Stimulated activated CD4-positive, alpha-beta T cell treated with anti-CD3 and anti-CD28 coated beads, Interleukin-15, amount 100 ng/mL, for 48 hours (primary cell): ENCODE measurements at regions not wholly inside any gene's neighbourhood (a gene's known extent, or its start where the extent isn't known, plus 50 kb on each side); places are given as distances from the start of the nearest gene placed in this dataset.
"Not testable (repeated sequence)": the region's sequence is repeated elsewhere in the genome, so short reads cannot be mapped to it uniquely, and the experiment has no call there.

ENCODE experiments used
- DNase-seq, 2 donors: peaks; one replicate each; pipeline ENCODE4 v3.0.0-alpha.2; 2020; ENCODE audit warnings: low read depth in 2 of 2

DNA sequence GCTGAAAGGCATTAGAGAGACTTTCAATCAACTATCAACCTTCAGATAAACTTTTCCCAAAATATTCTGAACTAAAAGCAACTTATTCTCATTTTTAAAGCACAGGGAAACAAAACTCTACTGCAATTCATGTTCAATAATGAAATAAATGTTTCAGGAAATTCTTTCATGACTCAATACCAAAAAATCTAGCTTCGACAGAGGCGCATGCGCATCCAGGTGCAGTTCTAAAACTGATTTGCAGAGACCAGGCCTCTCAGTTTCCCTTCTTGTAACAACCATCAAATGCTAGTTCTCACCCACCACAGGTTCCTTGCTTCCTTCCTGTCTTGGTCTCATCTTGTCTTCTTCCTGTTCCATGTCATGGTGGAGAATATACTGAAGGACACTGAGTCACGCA is 55.3 kb upstream of the NRBF2 start:
- no peak for DNase-seq

DNA sequence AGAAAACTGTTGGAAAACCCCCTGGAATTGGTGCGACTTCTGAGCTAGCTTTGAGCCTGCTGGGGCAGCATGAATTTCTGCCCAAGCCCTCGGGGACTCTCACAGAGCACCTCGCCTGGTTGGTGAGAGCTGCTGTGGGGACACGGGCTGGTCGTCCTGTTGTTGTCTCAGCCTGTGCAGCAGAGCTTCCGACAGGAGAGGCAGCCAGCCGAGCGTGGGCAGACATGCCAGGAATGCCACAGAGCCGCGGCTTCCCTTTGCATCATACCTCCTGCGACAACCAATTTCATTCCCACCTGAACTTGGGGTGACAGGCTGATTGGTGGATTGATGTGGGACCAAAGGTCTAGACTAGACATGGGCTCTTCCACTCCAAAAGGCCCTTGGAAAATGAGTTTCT is 60.2 kb upstream of the NRBF2 start:
- no peak for DNase-seq

DNA sequence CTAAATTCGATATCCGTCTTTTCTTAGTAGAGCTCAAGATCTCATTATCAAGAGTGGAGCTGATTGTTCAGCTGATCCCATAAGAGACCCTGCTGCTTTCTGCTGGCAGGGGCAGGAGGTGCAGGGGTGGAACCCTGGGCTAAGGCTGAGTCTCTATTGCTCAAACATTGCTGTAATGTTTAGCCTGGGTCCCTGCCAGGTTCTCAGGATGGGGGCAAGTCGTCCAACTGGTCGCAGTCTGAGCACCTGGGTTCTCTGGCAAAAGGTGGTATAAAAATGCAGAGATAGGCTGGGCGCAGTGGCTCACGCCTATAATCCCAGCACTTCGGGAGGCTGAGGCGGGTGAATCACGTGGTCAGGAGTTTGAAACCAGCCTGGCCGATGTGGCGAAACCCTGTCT is 62.0 kb upstream of the NRBF2 start:
- no peak for DNase-seq

- DNase-seq, result no peak
Observed at GRCh38 chr10:63069318-63069717, 63.8 kb upstream of the NRBF2 start.

DNA sequence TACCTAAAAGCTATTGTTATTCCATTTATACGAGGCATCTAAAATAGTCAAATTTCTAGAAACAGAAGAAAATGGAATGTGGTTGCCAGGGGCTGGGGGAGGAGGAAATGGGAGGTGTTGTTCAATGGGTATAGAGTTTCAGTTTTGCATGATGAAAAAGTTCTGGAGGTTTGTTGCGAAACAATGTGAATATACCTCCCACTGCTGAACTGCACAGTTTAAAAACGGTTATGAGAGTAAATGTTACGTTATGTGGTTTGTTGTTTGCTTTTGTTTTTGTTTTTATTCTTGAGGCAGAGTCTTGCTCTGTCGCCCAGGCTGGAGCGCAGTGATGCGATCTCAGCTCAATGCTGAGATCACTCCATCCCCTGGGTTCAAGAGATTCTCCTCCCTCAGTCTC is 64.9 kb upstream of the NRBF2 start:
- no peak for DNase-seq

DNA sequence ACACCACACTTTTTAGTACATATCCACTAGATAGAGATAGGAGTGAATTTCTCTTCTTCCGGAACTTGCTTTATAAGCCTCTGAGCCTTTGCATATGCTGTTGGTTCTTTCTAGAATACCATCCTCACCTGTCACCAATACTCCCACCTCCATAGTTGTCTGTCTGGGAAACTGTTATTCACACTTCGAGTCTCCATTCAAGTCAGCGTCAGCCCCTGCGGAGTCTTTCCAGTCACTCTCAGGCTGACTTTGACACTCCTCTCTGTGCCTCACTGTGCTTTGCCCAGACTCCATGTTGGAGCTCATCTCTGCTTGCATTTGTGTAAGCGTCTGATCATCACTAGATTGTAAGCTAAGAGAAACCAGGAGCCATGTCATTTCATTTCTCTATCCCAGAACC is 66.5 kb upstream of the NRBF2 start:
- DNase-seq, result no peak

DNA sequence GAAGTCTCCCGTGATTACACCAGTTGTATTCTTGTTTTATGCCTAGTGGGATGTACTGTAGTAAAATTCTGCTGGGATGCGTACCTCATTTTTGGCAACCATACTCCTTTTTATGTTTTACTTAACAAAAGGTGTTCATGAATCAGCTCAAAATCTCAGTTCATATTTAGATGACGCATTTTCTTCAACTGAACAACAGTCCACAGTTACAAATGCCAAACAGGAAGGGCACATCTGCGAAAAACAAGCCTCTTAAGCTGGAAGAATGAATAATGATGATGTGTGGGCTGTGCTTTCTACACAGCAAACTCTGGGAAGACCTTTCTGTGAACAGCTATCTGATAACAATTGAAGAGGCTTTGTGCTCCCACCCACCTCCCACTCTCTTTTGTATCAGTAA is 68.4 kb upstream of the NRBF2 start:
- no peak for DNase-seq

DNA sequence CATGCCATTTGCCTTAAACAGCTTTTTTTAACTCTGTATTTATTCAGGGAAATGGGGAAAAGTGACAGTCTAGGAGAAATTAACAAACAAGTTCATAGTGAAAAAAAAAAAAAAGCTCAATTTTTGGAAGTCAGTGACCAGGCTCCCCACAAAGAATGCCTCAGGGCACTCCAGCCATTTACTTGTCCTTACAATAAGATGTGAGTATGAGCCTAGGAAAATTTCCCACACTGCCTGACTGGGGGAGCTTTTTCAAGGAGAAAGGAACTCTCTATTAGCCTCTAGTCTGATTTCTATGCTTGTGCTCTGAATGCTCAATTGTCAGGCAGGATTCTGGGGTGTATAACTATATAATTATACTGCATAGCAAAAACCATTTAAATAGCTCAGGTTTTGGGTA is 74.9 kb upstream of the NRBF2 start:
- no peak for DNase-seq

DNA sequence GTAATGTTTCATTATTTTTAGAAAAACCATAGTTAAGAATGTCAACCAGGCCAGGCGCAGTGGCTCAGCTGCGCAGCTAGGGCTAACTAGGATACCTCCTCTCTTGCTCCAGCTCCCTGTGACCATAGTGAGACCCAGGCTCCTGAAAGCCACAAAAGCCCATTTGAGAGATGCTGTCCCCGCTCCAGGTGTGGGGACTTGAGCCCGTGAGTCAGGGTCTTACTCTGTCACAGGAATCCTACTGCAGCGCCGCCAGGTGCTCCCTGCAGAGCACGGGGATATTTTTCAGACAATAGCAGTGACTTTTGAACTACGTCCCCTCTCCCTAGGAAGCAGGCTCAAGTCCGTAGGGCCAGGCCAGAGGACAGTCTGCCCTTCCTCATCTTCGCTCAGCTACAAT is 75.6 kb upstream of the NRBF2 start:
- no peak for DNase-seq

- no peak for DNase-seq
Observed at GRCh38 chr10:63055705-63056104, 77.4 kb upstream of the NRBF2 start.

GRCh38 chr10:63054889-63055611 is 78.1 kb upstream of the NRBF2 start:
- no peak for DNase-seq

DNA sequence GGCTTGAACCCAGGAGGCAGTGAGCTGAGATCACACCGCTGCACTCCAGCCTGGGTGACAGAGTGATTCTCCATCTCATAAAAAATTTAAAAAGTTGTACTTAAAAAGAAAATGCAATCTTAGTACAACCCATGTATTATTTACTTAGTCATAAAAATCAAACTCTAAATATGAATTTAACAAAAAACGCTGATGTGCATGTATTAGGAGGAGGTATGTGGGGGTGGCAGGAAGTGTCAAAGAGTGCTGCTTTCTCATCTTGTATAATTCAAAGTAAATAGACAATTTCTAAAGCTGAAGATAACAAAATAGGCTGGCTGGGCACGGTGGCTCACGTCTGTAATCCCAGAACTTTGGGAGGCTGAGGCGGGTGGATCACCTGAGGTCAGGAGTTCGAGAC is 81.0 kb upstream of the NRBF2 start:
- DNase-seq, result no peak

DNA sequence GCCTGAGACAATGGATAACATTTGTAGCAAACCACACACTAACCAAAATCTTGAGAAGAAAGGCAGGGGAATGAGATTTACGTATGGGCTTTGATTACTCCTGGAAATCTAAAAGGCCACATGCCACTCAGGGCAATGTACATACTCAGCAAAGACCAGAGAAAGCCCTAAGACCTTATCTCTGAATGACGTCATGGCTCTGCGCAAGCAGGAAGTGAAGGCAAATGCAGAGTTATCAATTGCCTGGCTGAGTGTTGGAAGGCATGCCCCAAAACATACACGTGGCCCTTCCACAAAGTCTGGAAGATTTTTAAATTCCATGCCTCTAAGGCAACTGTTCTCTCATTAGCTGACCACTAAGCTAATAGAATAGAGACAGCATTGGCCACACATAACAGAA is 90.9 kb upstream of the NRBF2 start:
- DNase-seq, result no peak

DNA sequence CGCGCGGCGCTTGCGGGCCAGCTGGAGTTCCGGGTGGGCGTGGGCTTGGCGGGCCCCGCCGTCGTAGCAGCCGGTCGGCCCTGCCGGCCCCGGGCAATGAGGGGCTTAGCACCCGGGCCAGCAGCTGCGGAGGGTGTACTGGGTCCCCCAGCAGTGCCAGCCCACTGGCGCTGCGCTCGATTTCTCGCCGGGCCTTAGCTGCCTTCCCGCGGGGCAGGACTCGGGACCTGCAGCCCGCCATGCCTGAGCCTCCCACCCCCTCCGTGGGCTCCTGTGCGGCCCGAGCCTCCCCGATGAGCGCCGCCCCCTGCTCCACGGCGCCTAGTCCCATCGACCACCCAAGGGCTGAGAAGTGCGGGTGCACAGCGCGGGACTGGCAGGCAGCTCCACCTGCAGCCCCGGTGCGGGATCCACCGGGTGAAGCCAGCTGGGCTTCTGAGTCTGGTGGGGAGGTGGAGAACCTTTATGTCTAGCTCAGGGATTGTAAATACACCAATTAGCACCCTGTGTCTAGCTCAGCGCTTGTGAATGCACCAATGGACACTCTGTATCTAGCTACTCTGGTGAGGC is 99.4 kb upstream of the NRBF2 start:
- not testable (repeated sequence) for DNase-seq

GRCh38 chr10:63030536-63030935 is 102.6 kb upstream of the NRBF2 start:
- no peak for DNase-seq

DNA sequence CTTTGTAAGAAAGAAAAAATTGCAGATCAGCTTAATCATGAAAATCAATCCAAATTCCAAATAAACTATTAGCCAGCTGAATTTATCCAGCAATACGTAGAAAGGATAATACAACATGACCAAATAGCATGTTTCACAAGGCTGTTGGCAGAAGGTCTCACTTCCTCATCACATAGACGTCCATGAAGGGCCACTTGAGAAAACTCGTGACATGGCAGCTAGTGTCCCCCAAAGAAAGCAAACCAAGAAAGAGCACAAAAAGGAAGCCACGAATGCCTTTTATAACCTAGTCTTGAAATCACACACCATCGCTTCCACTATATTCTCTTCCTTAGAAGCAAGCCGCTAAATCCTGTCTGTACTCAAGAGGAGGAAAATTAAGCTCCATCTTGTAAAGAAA is 105.6 kb upstream of the NRBF2 start:
- DNase-seq, result no peak

DNA sequence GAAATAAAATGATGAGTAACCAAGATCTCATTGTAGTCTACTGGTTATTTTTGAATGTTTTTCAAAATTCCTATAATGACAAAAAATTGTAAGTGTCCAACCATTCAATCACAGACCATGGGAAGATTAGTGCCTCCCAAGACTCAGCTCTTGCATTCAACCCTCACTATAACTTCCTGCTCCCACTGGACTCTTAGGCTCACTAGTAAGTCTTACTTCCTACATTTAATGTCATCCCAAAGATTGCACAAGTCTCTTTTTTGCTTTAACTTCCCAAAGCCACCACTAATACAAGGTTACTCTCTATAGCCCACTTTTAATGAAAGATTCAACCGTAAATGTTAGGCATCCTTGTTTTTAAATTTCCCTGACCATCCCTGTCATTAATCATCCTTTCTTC is 111.9 kb upstream of the NRBF2 start:
- DNase-seq, result no peak

DNA sequence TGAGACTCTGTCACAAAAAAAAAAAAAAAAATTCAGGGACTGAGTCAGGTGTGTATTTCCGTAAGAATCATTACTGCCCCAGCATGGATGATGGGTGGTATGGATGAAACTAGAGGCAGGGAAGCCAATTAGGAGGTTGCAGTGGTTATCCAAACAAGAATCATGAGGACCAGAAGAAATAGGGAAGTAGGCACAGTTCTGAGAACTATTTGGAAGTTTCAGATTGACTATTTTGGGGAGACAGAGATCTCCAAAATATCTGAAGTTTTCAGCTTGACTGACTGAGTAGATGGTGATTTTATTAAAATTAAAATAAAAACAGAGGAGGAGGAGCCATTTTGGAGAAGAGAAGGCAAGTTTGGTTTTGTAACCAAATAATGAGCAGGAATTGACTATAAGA is 119.4 kb upstream of the NRBF2 start:
- DNase-seq, result no peak

GRCh38 chr10:63012623-63013022 is 120.5 kb upstream of the NRBF2 start:
- no peak for DNase-seq

GRCh38 chr10:63010203-63010602 is 122.9 kb upstream of the NRBF2 start:
- DNase-seq, result no peak

DNA sequence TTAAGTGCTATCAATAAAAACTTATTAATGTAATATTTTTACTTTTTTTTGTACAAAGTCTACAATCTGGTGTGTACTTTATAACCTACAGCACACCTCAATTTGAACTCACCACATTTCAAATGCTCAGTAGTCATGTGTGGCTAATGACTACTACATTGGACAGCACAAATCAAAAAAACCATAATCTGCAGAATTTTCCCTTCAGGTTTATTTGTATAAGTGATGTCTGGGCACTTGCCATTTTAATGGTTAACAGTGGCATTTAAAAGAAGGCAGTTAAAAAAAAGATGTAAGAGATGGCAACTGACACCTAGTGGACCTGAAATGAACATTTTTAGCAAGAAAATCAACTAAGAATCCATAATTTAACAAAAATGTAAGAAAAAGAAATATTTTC is 124.6 kb upstream of the NRBF2 start:
- DNase-seq, result no peak

- DNase-seq, result peak in 1 of 2 donors; percentile 3
Observed at GRCh38 chr10:63007112-63007511, 126.0 kb upstream of the NRBF2 start.

- DNase-seq, result no peak
Observed at GRCh38 chr10:63005246-63005645, 127.9 kb upstream of the NRBF2 start.

DNA sequence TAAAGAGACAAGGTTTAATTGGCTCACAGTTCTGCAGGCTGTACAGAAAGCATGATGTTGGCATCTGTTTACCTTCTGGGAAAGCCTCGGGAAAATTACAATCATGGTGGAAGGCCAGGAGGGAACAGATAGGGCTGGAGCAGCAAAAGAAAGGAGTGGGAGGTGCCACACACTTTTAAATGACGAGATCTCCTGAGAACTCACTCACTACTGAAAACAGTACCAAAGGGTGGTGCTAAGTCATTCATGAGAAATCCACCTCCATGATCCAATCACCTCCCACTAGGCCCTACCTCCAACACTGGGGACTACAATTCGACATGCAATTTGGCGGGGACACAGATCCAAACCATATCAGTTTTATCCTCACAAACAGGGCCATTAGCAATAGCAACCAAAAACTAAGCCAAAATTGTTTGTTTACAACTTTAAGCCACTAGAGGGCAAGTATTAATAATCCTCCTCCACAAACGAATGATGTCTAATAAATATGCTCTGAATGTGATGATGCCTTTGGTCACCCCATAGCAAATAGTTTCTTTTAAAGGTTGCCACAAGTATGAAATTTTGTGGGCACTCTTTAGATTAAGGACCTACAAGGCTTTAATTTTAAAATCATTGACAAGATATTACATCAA is 129.2 kb upstream of the NRBF2 start:
- DNase-seq, result no peak
